CD4-positive, alpha-beta memory T cell (primary cell): ENCODE measurements at regions not wholly inside any gene's neighbourhood (a gene's known extent, or its start where the extent isn't known, plus 50 kb on each side); places are given as distances from the start of the nearest gene placed in this dataset.

Source experiments
- CTCF ChIA-PET: fragments of 350-600 bp; sonication (Branson Sonifier 250); formaldehyde crosslinking; loops from one replicate; lab custom pipeline; 2021; ENCODE audit warnings: inconsistent platforms; ENCODE audit not compliant: partially characterized antibody; lab: Charles Lee
- POLR2A ChIA-PET: fragments of 350-600 bp; sonication (Branson Sonifier 250); formaldehyde crosslinking; loops from one replicate; lab custom pipeline; 2021; ENCODE audit not compliant: partially characterized antibody; lab: Charles Lee
- DNase-seq, 5 donors: peaks; one replicate each; pipeline versions ENCODE4 v3.0.0 to v3.0.0-alpha.2; 2020 to 2022; ENCODE audit warnings: mixed read lengths in 1 of 5
- H3K27ac ChIP-seq: one replicate; pipeline ENCODE4 v1.7.0; 2013; ENCODE audit warnings: low read depth, low read length
- H3K27me3 ChIP-seq: 2 replicates; pipeline ENCODE4 v1.7.0; 2013; ENCODE audit warnings: mild to moderate bottlenecking, low read length, moderate library complexity; ENCODE audit not compliant: insufficient read depth
- H3K36me3 ChIP-seq: 2 replicates; pipeline ENCODE4 v1.7.0; 2013; ENCODE audit warnings: mild to moderate bottlenecking, low read length, moderate library complexity; ENCODE audit not compliant: insufficient read depth
- H3K4me1 ChIP-seq: 2 replicates; pipeline ENCODE4 v1.7.0; 2013; ENCODE audit warnings: mild to moderate bottlenecking, low read length, moderate library complexity; ENCODE audit not compliant: insufficient read depth
- H3K4me3 ChIP-seq, 2 donors: one replicate each; pipeline ENCODE4 v1.7.0; 2013; ENCODE audit warnings: low read length in 2 of 2, mild to moderate bottlenecking in 1 of 2
- H3K9me3 ChIP-seq, 2 donors: one replicate each; pipeline ENCODE4 v1.7.0; 2013; ENCODE audit warnings: low read length in 2 of 2, control low read depth in 1 of 2; ENCODE audit not compliant: control insufficient read depth in 1 of 2
- H3K27ac Mint-ChIP-seq, 7 donors: one replicate each; pipeline ENCODE4 v1.8.0; 2020 to 2021; ENCODE audit warnings: mixed read lengths in 7 of 7, mild to moderate bottlenecking in 6 of 7, inconsistent platforms in 3 of 7, moderate library complexity in 3 of 7
- H3K27me3 Mint-ChIP-seq, 2 donors: one replicate each; pipeline ENCODE4 v1.8.0; 2020 to 2021; ENCODE audit warnings: mixed read lengths in 2 of 2
- H3K36me3 Mint-ChIP-seq, 2 donors: one replicate each; pipeline ENCODE4 v1.8.0; 2020 to 2021; ENCODE audit warnings: mixed read lengths in 2 of 2, inconsistent platforms in 1 of 2, mild to moderate bottlenecking in 1 of 2
- H3K4me1 Mint-ChIP-seq, 4 donors: one replicate each; pipeline ENCODE4 v1.8.0; 2020 to 2021; ENCODE audit warnings: mixed read lengths in 4 of 4, mild to moderate bottlenecking in 1 of 4
- H3K4me3 Mint-ChIP-seq, 8 donors: one replicate each; pipeline ENCODE4 v1.8.0; 2020 to 2021; ENCODE audit warnings: mixed read lengths in 8 of 8, mild to moderate bottlenecking in 7 of 8, moderate library complexity in 6 of 8, inconsistent platforms in 3 of 8
- H3K9me3 Mint-ChIP-seq, 8 donors: one replicate each; pipeline ENCODE4 v1.8.0; 2020 to 2021; ENCODE audit warnings: mixed read lengths in 8 of 8, mild to moderate bottlenecking in 5 of 8, inconsistent platforms in 3 of 8, moderate library complexity in 1 of 8
- intact Hi-C: fragments of 100-400 bp; cut with micrococcal nuclease; formaldehyde crosslinking; loops from one replicate; pipeline ENCODE4 v1.15.1; 2023

GRCh38 chr10:117601716-117602115 lies 59.2 kb downstream of the EMX2 start:
- Histone ChIP-seq H3K27me3 (no peaks in the 10 kb centered on the region), H3K27ac (no peak overlapping the region), H3K4me1 (no peaks in the 10 kb centered on the region), H3K9me3 (no peaks in the 10 kb centered on the region), H3K4me3 (no peak overlapping the region), H3K36me3 (no peaks in the 10 kb centered on the region)
- intact Hi-C loops: no loop called here
- Mint-ChIP-seq H3K27me3 (peaks cover 5 to 6% of the 10 kb centered on the region in 2 donors), H3K27ac (no peak overlapping the region), H3K36me3 (no peaks in the 10 kb centered on the region), H3K9me3 (peaks cover 0 to 3% (median 0%) of the 10 kb centered on the region in 8 donors), H3K4me3 (no peak overlapping the region), H3K4me1 (no peaks in the 10 kb centered on the region)
- CTCF ChIA-PET: interaction anchor here (1.1 kb wide), 1 partner anchor 24 kb away, joined by 3 read pairs; no protein-coding TSS in a partner anchor
- no peak for DNase-seq
- POLR2A ChIA-PET: no interaction called here

GRCh38 chr10:117603081-117603480 lies 60.5 kb downstream of the EMX2 start:
- Histone ChIP-seq H3K9me3 (no peaks in the 10 kb centered on the region), H3K27ac (no peak overlapping the region), H3K4me1 (no peaks in the 10 kb centered on the region), H3K4me3 (no peak overlapping the region), H3K27me3 (no peaks in the 10 kb centered on the region), H3K36me3 (no peaks in the 10 kb centered on the region)
- H3K27ac Mint-ChIP-seq: no peak overlapping the region
- ChIA-PET CTCF (no interaction called here), POLR2A (no interaction called here)
- no peaks in the 10 kb centered on the region for H3K4me1 Mint-ChIP-seq
- intact Hi-C loops: no loop called here
- no peak for DNase-seq
- H3K4me3 Mint-ChIP-seq: no peak overlapping the region
- no peaks in the 10 kb centered on the region for H3K36me3 Mint-ChIP-seq
- H3K27me3 Mint-ChIP-seq: peaks cover 5 to 6% of the 10 kb centered on the region in 2 donors
- peaks cover 0 to 3% (median 0%) of the 10 kb centered on the region in 8 donors for H3K9me3 Mint-ChIP-seq

GRCh38 chr10:117603726-117604125 lies 61.2 kb downstream of the EMX2 start:
- H3K4me3 ChIP-seq: no peak overlapping the region
- H3K9me3 Mint-ChIP-seq: peaks cover 0 to 3% (median 0%) of the 10 kb centered on the region in 8 donors
- H3K4me3 Mint-ChIP-seq: no peak overlapping the region
- H3K27me3 Mint-ChIP-seq: peaks cover 5 to 6% of the 10 kb centered on the region in 2 donors
- H3K27ac ChIP-seq: no peak overlapping the region
- no peaks in the 10 kb centered on the region for H3K27me3 ChIP-seq
- CTCF ChIA-PET: no interaction called here
- no peaks in the 10 kb centered on the region for H3K9me3 ChIP-seq
- POLR2A ChIA-PET: no interaction called here
- no peaks in the 10 kb centered on the region for H3K36me3 ChIP-seq
- H3K4me1 ChIP-seq: no peaks in the 10 kb centered on the region
- no peaks in the 10 kb centered on the region for H3K36me3 Mint-ChIP-seq
- intact Hi-C loops: no loop called here
- no peak for DNase-seq
- H3K4me1 Mint-ChIP-seq: no peaks in the 10 kb centered on the region
- no peak overlapping the region for H3K27ac Mint-ChIP-seq

- Histone ChIP-seq H3K27ac (no peak overlapping the region), H3K27me3 (no peaks in the 10 kb centered on the region), H3K4me1 (no peaks in the 10 kb centered on the region), H3K36me3 (no peaks in the 10 kb centered on the region), H3K9me3 (no peaks in the 10 kb centered on the region), H3K4me3 (no peak overlapping the region)
- CTCF ChIA-PET: no interaction called here
- peaks cover 4% of the 10 kb centered on the region in 2 donors for H3K27me3 Mint-ChIP-seq
- H3K9me3 Mint-ChIP-seq: peaks cover 0 to 4% (median 0%) of the 10 kb centered on the region in 8 donors
- intact Hi-C loops: no loop called here
- POLR2A ChIA-PET: no interaction called here
- no peak for DNase-seq
- H3K4me1 Mint-ChIP-seq: no peaks in the 10 kb centered on the region
- H3K4me3 Mint-ChIP-seq: no peak overlapping the region
- no peaks in the 10 kb centered on the region for H3K36me3 Mint-ChIP-seq
- no peak overlapping the region for H3K27ac Mint-ChIP-seq
Measured at GRCh38 chr10:117609095-117609795, 66.7 kb downstream of the EMX2 start.

- CTCF ChIA-PET: no interaction called here
- Histone ChIP-seq H3K27me3 (no peaks in the 10 kb centered on the region), H3K4me1 (no peaks in the 10 kb centered on the region), H3K27ac (no peak overlapping the region), H3K9me3 (no peaks in the 10 kb centered on the region), H3K4me3 (no peak overlapping the region), H3K36me3 (no peaks in the 10 kb centered on the region)
- peaks cover 0 to 4% (median 0%) of the 10 kb centered on the region in 8 donors for H3K9me3 Mint-ChIP-seq
- H3K36me3 Mint-ChIP-seq: no peaks in the 10 kb centered on the region
- H3K27ac Mint-ChIP-seq: no peak overlapping the region
- no peaks in the 10 kb centered on the region for H3K4me1 Mint-ChIP-seq
- POLR2A ChIA-PET: no interaction called here
- H3K4me3 Mint-ChIP-seq: no peak overlapping the region
- peaks cover 4% of the 10 kb centered on the region in 2 donors for H3K27me3 Mint-ChIP-seq
- intact Hi-C loops: no loop called here
- no peak for DNase-seq
Measured at GRCh38 chr10:117609796-117610170, 67.2 kb downstream of the EMX2 start.

- intact Hi-C loops: no loop called here
- Histone ChIP-seq H3K9me3 (no peaks in the 10 kb centered on the region), H3K36me3 (no peaks in the 10 kb centered on the region), H3K27ac (no peak overlapping the region), H3K27me3 (no peaks in the 10 kb centered on the region), H3K4me1 (no peaks in the 10 kb centered on the region), H3K4me3 (no peak overlapping the region)
- Mint-ChIP-seq H3K27me3 (peaks cover 3 to 4% of the 10 kb centered on the region in 2 donors), H3K36me3 (no peaks in the 10 kb centered on the region), H3K4me1 (no peaks in the 10 kb centered on the region), H3K9me3 (peaks cover 0 to 4% (median 0%) of the 10 kb centered on the region in 8 donors), H3K27ac (no peak overlapping the region), H3K4me3 (no peak overlapping the region)
- CTCF ChIA-PET: no interaction called here
- POLR2A ChIA-PET: no interaction called here
- no peak for DNase-seq
Measured at GRCh38 chr10:117610321-117610720, 67.8 kb downstream of the EMX2 start.

GRCh38 chr10:117612113-117612512 lies 69.6 kb downstream of the EMX2 start:
- Histone ChIP-seq H3K4me3 (no peak overlapping the region), H3K27me3 (no peaks in the 10 kb centered on the region), H3K36me3 (no peaks in the 10 kb centered on the region), H3K4me1 (no peaks in the 10 kb centered on the region), H3K27ac (no peak overlapping the region), H3K9me3 (no peaks in the 10 kb centered on the region)
- Mint-ChIP-seq H3K27ac (no peak overlapping the region), H3K4me1 (no peaks in the 10 kb centered on the region), H3K4me3 (no peak overlapping the region), H3K27me3 (peaks cover 3 to 10% of the 10 kb centered on the region in 2 donors), H3K36me3 (no peaks in the 10 kb centered on the region), H3K9me3 (peaks cover 0 to 4% (median 0%) of the 10 kb centered on the region in 8 donors)
- ChIA-PET CTCF (no interaction called here), POLR2A (no interaction called here)
- no peak for DNase-seq
- intact Hi-C loops: no loop called here
